GM12878 (cell line): ENCODE measurements at regions not wholly inside any gene's neighbourhood (a gene's known extent, or its start where the extent isn't known, plus 50 kb on each side); places are given as distances from the start of the nearest gene placed in this dataset.

Source experiments
- ATAC-seq: fragments of 200-7000 bp; cut with Tn5 transposase; 3 replicates; pipeline ENCODE4 v1.9.1; 2020; ENCODE audit warnings: mild to moderate bottlenecking, moderate library complexity
- BruUV-seq: library from RNA; stranded (reverse); fragments of 400-500 nt; replicated peaks from 2 replicates; lab custom pipeline; 2021; lab: Mats Ljungman, UMichigan
- CTCF ChIA-PET: fragments of 300-600 bp; sonication (Branson Sonifier 250); formaldehyde crosslinking; extraction: SDS; loops from one replicate; lab custom pipeline; 2021; ENCODE audit warnings: inconsistent platforms; lab: Yijun Ruan, JAX
- POLR2A ChIA-PET: fragments of 350-600 bp; formaldehyde crosslinking; extraction: SDS; loops from one replicate; lab custom pipeline; 2021; ENCODE audit warnings: inconsistent platforms; lab: Charles Lee
- RAD21 ChIA-PET: fragments of 300-600 bp; sonication (Branson Sonifier 250); formaldehyde crosslinking; loops from one replicate; lab custom pipeline; 2023; ENCODE audit warnings: antibody characterized with exemption; ENCODE audit not compliant: unreplicated experiment; lab: Charles Lee
- SMC1A ChIA-PET: fragments of 300-600 bp; sonication (Branson Sonifier 250); formaldehyde crosslinking; loops from one replicate; lab custom pipeline; 2023; ENCODE audit not compliant: unreplicated experiment, uncharacterized antibody; lab: Charles Lee
- DNase-seq: peaks from one replicate; pipeline ENCODE4 v3.0.0-alpha.2; 2011; ENCODE audit warnings: low read depth, low spot score
- FAIRE-seq: peaks from 3 replicates; lab custom pipeline; 2011; peaks lifted over from hg19 to GRCh38; lab: Jason Lieb, UNC
- H2AFZ ChIP-seq: 2 replicates; pipeline ENCODE4 v1.6.0; 2011; ENCODE audit warnings: low read depth, low read length, control low read depth; ENCODE audit not compliant: control insufficient read depth
- H3K27ac ChIP-seq: 2 replicates; pipeline ENCODE4 v1.5.1; 2011; ENCODE audit warnings: control low read depth; ENCODE audit not compliant: control insufficient read depth, insufficient read depth
- H3K27me3 ChIP-seq, 2 experiments: replicated peaks in 1 of 2; 2 replicates each; pipeline versions ENCODE4 v1.6.0 to v1.6.1; 2011; ENCODE audit warnings: low read length in 1 of 2; ENCODE audit not compliant: control insufficient read depth in 2 of 2, insufficient read depth in 2 of 2
- H3K36me3 ChIP-seq, 2 experiments: 2 replicates each; pipeline ENCODE4 v1.5.1; 2011; ENCODE audit warnings: low read length in 1 of 2; ENCODE audit not compliant: control insufficient read depth in 2 of 2, insufficient read depth in 2 of 2
- H3K4me1 ChIP-seq: 2 replicates; pipeline ENCODE4 v1.6.1; 2011; ENCODE audit warnings: mild to moderate bottlenecking, low read length, moderate library complexity, mixed read lengths; ENCODE audit not compliant: control insufficient read depth, insufficient read depth
- H3K4me2 ChIP-seq: 2 replicates; pipeline ENCODE4 v1.6.0; 2011; ENCODE audit warnings: control low read depth; ENCODE audit not compliant: control insufficient read depth, insufficient read depth
- H3K4me3 ChIP-seq: fragments of 200-600 bp; sonication (generic); 2 replicates; pipeline ENCODE4 v1.5.1; 2016
- H3K79me2 ChIP-seq: 2 replicates; pipeline ENCODE4 v1.6.0; 2011; ENCODE audit warnings: low read length; ENCODE audit not compliant: control insufficient read depth, insufficient read depth
- H3K9ac ChIP-seq: 2 replicates; pipeline ENCODE4 v1.8.0; 2011; ENCODE audit warnings: low read length, control low read depth, mixed read lengths; ENCODE audit not compliant: control insufficient read depth, insufficient read depth
- H3K9me3 ChIP-seq: replicated peaks from 3 replicates; pipeline ENCODE4 v1.5.1; 2011; ENCODE audit warnings: mild to moderate bottlenecking, low read length; ENCODE audit not compliant: control insufficient read depth, insufficient read depth
- H4K20me1 ChIP-seq: 2 replicates; pipeline ENCODE4 v1.6.0; 2011; ENCODE audit not compliant: control insufficient read depth, insufficient read depth
- CHD4 ChIP-seq: fragments of 200-600 bp; sonication (generic); IDR thresholded peaks from 2 replicates; pipeline ENCODE4 v1.6.1; 2016; ENCODE audit warnings: mild to moderate bottlenecking
- EP300 ChIP-seq, 2 experiments: fragments of 150-350 bp in 1 of 2; IDR thresholded peaks; 2 replicates each; pipeline ENCODE4 v1.6.1; 2011 to 2012; ENCODE audit warnings: low read depth in 2 of 2, low read length in 2 of 2, borderline replicate concordance in 1 of 2, improper control_type of control experiment in 1 of 2, inconsistent platforms in 1 of 2; ENCODE audit not compliant: control insufficient read depth in 1 of 2
- ESRRA ChIP-seq: IDR thresholded peaks from 2 replicates; pipeline ENCODE4 v1.6.1; 2012; ENCODE audit warnings: mild to moderate bottlenecking, low read length, improper control_type of control experiment
- IKZF2 ChIP-seq, 2 experiments: fragments of 450-650 bp; IDR thresholded peaks; 2 replicates each; pipeline ENCODE4 v1.6.1; 2017; ENCODE audit warnings: mild to moderate bottlenecking in 2 of 2, moderate library complexity in 2 of 2
- JUNB ChIP-seq: IDR thresholded peaks from 2 replicates; pipeline ENCODE4 v1.6.1; 2016; ENCODE audit warnings: antibody characterized with exemption, mild to moderate bottlenecking
- PML ChIP-seq: IDR thresholded peaks from 2 replicates; pipeline ENCODE4 v1.6.1; 2012; ENCODE audit warnings: low read length, inconsistent platforms
- RCOR1 ChIP-seq: conservative IDR thresholded peaks from 2 replicates; pipeline ENCODE4 v1.6.1; 2012; ENCODE audit warnings: low read depth, low read length, improper control_type of control experiment
- SP1 ChIP-seq: IDR thresholded peaks from one replicate; pipeline ENCODE4 v1.6.1; 2011; ENCODE audit warnings: low read depth, low read length
- SUPT20H ChIP-seq: IDR thresholded peaks from 2 replicates; pipeline ENCODE4 v1.6.1; 2011; ENCODE audit warnings: low read depth, mild to moderate bottlenecking, low read length, moderate library complexity, borderline replicate concordance; ENCODE audit not compliant: control insufficient read depth
- WRNIP1 ChIP-seq: IDR thresholded peaks from 2 replicates; pipeline ENCODE4 v1.6.1; 2011; ENCODE audit warnings: low read depth, low read length, improper control_type of control experiment, borderline replicate concordance
- WGBS: methylation state at CpG from one replicate; pipeline ENCODE4 v1.1.6; 2016; ENCODE audit warnings: low lambda C conversion rate; ENCODE audit not compliant: insufficient replicate concordance, insufficient coverage; ENCODE audit errors: missing lambda C conversion rate; 5-methylcytosine and 5-hydroxymethylcytosine counted together
- in situ Hi-C: fragments of 300-500 bp; cut with MboI; formaldehyde crosslinking; loops from 9 replicates; pipeline ENCODE4 v1.14.3; 2018; ENCODE audit warnings: mixed read lengths
- intact Hi-C: fragments of 100-400 bp; cut with micrococcal nuclease; formaldehyde crosslinking; loops from one replicate; pipeline ENCODE4 v1.14.2; 2022; ENCODE audit not compliant: unreplicated experiment
- TF ChIP-seq, protein P1 (sequence below): fragments of 450-650 bp; IDR thresholded peaks from 2 replicates; pipeline ENCODE4 v1.6.1; 2016; ENCODE audit warnings: mild to moderate bottlenecking
- TF ChIP-seq, protein P2 (sequence below): fragments of 450-650 bp; IDR thresholded peaks from 2 replicates; pipeline ENCODE4 v1.6.1; 2016; ENCODE audit warnings: mild to moderate bottlenecking, moderate library complexity, borderline replicate concordance
- TF ChIP-seq, protein P3 (sequence below): IDR thresholded peaks from 2 replicates; pipeline ENCODE4 v1.6.1; 2011; ENCODE audit warnings: borderline replicate concordance, low read depth, mild to moderate bottlenecking, moderate library complexity, low read length; ENCODE audit not compliant: insufficient read depth, poor library complexity, severe bottlenecking

DNA sequence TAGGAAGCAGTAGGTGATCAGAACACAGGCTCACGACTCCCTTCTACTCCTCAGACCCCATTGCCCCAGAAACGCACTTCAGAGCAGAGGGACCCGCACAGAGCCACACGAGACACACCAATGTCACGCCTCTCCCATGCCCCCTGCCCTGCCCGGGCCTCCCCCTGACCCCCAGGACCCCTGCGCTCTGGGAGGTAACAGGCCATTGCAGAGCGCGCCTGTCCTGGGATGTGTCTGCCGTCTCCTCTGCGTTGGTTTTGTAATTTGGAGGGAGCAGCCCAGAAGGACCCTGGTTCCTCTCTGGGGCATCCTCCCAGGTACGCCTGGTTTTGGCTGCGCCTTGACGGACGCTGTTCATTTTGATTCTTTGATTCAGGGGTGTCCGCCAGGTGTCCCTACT, 85.4 kb downstream of the UNCX start:
- Histone ChIP-seq H2AFZ (no peak overlapping the region), H3K4me1 (no peaks in the 10 kb centered on the region), H3K9ac (no peak overlapping the region), H3K4me2 (no peak overlapping the region), H3K79me2 (no peaks in the 10 kb centered on the region), H3K9me3 (no peaks in the 10 kb centered on the region), H3K27me3 (no peaks in the 10 kb centered on the region), H3K36me3 (no peaks in the 10 kb centered on the region), H3K4me3 (no peak overlapping the region), H4K20me1 (no peaks in the 10 kb centered on the region), H3K27ac (no peak overlapping the region)
- BruUV-seq: no TSS peak
- ATAC-seq: no peak
- FAIRE-seq: no peak
- 69% methylated on average over 15 of the region's 16 CpGs for WGBS
- SMC1A ChIA-PET: no interaction called here
- intact Hi-C loops: no loop called here
- no peak for DNase-seq
- in situ Hi-C loops: no loop called here
- CTCF ChIA-PET: no interaction called here
- RAD21 ChIA-PET: no interaction called here
- TF ChIP-seq WRNIP1: no peak
- no peak for TF ChIP-seq RCOR1
- TF ChIP-seq PML: no peak
- TF ChIP-seq SUPT20H: no peak
- TF ChIP-seq ESRRA: no peak
- TF ChIP-seq, protein P1, sequence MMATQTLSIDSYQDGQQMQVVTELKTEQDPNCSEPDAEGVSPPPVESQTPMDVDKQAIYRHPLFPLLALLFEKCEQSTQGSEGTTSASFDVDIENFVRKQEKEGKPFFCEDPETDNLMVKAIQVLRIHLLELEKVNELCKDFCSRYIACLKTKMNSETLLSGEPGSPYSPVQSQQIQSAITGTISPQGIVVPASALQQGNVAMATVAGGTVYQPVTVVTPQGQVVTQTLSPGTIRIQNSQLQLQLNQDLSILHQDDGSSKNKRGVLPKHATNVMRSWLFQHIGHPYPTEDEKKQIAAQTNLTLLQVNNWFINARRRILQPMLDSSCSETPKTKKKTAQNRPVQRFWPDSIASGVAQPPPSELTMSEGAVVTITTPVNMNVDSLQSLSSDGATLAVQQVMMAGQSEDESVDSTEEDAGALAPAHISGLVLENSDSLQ: no peak
- POLR2A ChIA-PET: no interaction called here

GRCh38 chr7:1318661-1319060, 86.0 kb downstream of the UNCX start:
- no peaks in the 10 kb centered on the region for H3K79me2 ChIP-seq
- intact Hi-C loops (no loop called here), in situ Hi-C loops (no loop called here)
- FAIRE-seq (no peak), DNase-seq (no peak), ATAC-seq (no peak)
- H4K20me1 ChIP-seq: no peaks in the 10 kb centered on the region
- no peaks in the 10 kb centered on the region for H3K36me3 ChIP-seq
- WGBS: 70% methylated on average over 18 of the region's 18 CpGs
- H2AFZ ChIP-seq: no peak overlapping the region
- POLR2A ChIA-PET: no interaction called here
- RAD21 ChIA-PET: no interaction called here
- CTCF ChIA-PET: no interaction called here
- H3K27me3 ChIP-seq: no peaks in the 10 kb centered on the region
- H3K4me3 ChIP-seq: no peak overlapping the region
- no peaks in the 10 kb centered on the region for H3K4me1 ChIP-seq
- no TSS peak for BruUV-seq
- SMC1A ChIA-PET: no interaction called here
- H3K9me3 ChIP-seq: no peaks in the 10 kb centered on the region
- no peak overlapping the region for H3K9ac ChIP-seq
- no peak overlapping the region for H3K4me2 ChIP-seq
- H3K27ac ChIP-seq: no peak overlapping the region
- TF ChIP-seq, protein P2, sequence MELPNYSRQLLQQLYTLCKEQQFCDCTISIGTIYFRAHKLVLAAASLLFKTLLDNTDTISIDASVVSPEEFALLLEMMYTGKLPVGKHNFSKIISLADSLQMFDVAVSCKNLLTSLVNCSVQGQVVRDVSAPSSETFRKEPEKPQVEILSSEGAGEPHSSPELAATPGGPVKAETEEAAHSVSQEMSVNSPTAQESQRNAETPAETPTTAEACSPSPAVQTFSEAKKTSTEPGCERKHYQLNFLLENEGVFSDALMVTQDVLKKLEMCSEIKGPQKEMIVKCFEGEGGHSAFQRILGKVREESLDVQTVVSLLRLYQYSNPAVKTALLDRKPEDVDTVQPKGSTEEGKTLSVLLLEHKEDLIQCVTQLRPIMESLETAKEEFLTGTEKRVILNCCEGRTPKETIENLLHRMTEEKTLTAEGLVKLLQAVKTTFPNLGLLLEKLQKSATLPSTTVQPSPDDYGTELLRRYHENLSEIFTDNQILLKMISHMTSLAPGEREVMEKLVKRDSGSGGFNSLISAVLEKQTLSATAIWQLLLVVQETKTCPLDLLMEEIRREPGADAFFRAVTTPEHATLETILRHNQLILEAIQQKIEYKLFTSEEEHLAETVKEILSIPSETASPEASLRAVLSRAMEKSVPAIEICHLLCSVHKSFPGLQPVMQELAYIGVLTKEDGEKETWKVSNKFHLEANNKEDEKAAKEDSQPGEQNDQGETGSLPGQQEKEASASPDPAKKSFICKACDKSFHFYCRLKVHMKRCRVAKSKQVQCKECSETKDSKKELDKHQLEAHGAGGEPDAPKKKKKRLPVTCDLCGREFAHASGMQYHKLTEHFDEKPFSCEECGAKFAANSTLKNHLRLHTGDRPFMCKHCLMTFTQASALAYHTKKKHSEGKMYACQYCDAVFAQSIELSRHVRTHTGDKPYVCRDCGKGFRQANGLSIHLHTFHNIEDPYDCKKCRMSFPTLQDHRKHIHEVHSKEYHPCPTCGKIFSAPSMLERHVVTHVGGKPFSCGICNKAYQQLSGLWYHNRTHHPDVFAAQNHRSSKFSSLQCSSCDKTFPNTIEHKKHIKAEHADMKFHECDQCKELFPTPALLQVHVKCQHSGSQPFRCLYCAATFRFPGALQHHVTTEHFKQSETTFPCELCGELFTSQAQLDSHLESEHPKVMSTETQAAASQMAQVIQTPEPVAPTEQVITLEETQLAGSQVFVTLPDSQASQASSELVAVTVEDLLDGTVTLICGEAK: no peak
- TF ChIP-seq EP300 (IDR thresholded peaks at IDR 0.05; ENCODE audit: borderline replicate concordance in 1 of 2, control insufficient read depth in 1 of 2, low read depth in 2 of 2, low read length in 2 of 2) (no peak), CHD4 (no peak), JUNB (no peak), IKZF2 (IDR thresholded peaks at IDR 0.05) (no peak), SP1 (no peak)
- TF ChIP-seq, protein P3, sequence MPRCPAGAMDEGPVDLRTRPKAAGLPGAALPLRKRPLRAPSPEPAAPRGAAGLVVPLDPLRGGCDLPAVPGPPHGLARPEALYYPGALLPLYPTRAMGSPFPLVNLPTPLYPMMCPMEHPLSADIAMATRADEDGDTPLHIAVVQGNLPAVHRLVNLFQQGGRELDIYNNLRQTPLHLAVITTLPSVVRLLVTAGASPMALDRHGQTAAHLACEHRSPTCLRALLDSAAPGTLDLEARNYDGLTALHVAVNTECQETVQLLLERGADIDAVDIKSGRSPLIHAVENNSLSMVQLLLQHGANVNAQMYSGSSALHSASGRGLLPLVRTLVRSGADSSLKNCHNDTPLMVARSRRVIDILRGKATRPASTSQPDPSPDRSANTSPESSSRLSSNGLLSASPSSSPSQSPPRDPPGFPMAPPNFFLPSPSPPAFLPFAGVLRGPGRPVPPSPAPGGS: no peak
